Brain microvascular endothelial cell (primary cell): ENCODE measurements at regions not wholly inside any gene's neighbourhood (a gene's known extent, or its start where the extent isn't known, plus 50 kb on each side); places are given as distances from the start of the nearest gene placed in this dataset.

Experiments used
- DNase-seq: peaks from one replicate; pipeline ENCODE4 v3.0.0-alpha.2; 2020
- H3K27ac ChIP-seq: fragments of 250-450 bp; sonication (Bioruptor Pico); 2 replicates; pipeline ENCODE4 v1.5.1; 2020; ENCODE audit warnings: mild to moderate bottlenecking, moderate library complexity
- H3K27me3 ChIP-seq: fragments of 250-450 bp; sonication (Bioruptor Pico); replicated peaks from 2 replicates; pipeline ENCODE4 v1.5.1; 2020; ENCODE audit warnings: mild to moderate bottlenecking
- H3K36me3 ChIP-seq: fragments of 250-450 bp; sonication (Bioruptor Pico); replicated peaks from 2 replicates; pipeline ENCODE4 v1.5.1; 2020; ENCODE audit warnings: mild to moderate bottlenecking
- H3K4me3 ChIP-seq: 2 replicates; pipeline ENCODE4 v1.5.1; 2011; ENCODE audit warnings: low read depth, mild to moderate bottlenecking, control low read depth, low read length, moderate library complexity
- in situ Hi-C: cut with HindIII; loops from 2 replicates; pipeline ENCODE4 v1.10.0; 2017; ENCODE audit warnings: low sequenced_read_pairs, low pct_ligation_motif_present
- TF ChIP-seq, protein P1 (sequence below): IDR thresholded peaks from 2 replicates; pipeline ENCODE4 v1.5.1; 2011; ENCODE audit warnings: low read depth, mild to moderate bottlenecking, moderate library complexity, low read length, control low read depth, inconsistent platforms; ENCODE audit errors: missing control alignments

DNA sequence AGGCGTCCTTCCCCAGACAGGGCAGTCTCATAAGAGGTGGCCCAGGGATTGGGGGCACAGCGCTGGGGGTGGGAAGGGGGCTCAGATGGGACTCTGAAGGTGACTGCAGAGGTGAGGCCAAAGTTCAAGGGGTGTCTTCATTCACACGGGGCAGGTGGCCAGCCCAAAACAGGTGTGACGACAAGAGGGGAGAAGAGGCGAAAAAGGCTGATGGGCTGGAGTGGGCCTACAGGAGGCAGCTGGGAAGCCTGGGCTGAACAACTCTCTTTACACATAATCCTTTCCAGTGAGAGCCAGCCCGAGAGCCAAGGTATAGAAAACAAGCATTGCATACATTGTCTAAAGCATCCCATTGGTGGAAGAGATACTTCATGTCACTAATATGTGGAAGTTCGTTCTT is 130.9 kb upstream of the ASB18 start:
- H3K36me3 ChIP-seq, result no peaks in the 10 kb centered on the region
- TF ChIP-seq, protein P1, sequence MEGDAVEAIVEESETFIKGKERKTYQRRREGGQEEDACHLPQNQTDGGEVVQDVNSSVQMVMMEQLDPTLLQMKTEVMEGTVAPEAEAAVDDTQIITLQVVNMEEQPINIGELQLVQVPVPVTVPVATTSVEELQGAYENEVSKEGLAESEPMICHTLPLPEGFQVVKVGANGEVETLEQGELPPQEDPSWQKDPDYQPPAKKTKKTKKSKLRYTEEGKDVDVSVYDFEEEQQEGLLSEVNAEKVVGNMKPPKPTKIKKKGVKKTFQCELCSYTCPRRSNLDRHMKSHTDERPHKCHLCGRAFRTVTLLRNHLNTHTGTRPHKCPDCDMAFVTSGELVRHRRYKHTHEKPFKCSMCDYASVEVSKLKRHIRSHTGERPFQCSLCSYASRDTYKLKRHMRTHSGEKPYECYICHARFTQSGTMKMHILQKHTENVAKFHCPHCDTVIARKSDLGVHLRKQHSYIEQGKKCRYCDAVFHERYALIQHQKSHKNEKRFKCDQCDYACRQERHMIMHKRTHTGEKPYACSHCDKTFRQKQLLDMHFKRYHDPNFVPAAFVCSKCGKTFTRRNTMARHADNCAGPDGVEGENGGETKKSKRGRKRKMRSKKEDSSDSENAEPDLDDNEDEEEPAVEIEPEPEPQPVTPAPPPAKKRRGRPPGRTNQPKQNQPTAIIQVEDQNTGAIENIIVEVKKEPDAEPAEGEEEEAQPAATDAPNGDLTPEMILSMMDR, result no peak
- in situ Hi-C loops, result no loop called here

DNA sequence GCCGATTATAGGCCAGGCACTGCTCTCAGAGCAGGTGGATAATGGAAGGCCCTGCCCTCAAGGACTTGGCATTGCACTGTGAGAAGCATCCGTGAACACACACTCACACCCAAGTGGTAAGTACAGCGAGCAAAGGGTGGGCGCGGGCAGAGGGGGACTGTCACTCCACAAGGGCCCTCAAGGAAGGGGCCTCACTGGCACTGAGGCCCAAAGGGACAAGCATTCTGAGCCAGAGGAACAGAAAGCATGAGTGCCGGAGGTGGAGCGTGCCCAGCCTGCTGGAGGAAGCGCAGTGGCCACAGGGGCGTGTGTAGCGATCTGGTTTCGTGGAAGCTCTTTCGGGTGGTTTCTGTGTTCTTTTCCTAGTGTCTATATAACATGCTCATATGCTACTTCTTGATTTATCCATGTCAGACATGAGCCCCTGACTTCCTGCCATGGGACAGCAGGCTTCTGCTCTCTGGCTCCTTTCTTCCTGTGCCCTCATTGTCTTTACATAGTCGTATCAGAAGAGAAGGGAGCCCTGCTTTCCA is 132.7 kb upstream of the ASB18 start:
- Histone ChIP-seq H3K27ac (no peak overlapping the region), H3K4me3 (no peak overlapping the region), H3K27me3 (no peaks in the 10 kb centered on the region), H3K36me3 (no peaks in the 10 kb centered on the region)
- TF ChIP-seq, protein P1, result no peak
- in situ Hi-C loops, result no loop called here
- no peak for DNase-seq

More for the DNA sequence above, 130.9 kb upstream of the ASB18 start:
- Histone ChIP-seq H3K4me3 (no peak overlapping the region), H3K27ac (no peak overlapping the region), H3K27me3 (no peaks in the 10 kb centered on the region)
- no peak for DNase-seq

DNA sequence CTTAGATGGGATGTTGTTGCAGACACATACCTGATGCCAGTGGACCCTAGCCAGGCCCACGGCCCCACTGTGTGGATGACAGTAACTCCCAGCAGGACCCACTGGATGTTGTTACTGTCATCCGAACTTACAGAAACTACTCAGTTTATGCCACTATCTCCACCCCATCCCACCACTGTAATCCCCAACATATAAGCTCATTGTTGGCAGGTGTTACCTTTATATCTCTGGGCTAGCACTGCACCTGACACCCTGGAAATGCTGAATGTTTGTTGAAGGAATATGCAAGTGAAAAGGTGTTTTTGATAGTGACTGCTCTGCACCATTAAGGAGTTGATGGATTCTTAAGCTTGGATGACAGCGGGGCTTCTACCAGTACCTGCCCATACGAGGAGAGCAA is 133.5 kb upstream of the ASB18 start:
- in situ Hi-C loops, result no loop called here
- Histone ChIP-seq H3K36me3 (no peaks in the 10 kb centered on the region), H3K27me3 (no peaks in the 10 kb centered on the region), H3K4me3 (no peak overlapping the region), H3K27ac (no peak overlapping the region)
- TF ChIP-seq, protein P1, result no peak
- DNase-seq, result no peak

DNA sequence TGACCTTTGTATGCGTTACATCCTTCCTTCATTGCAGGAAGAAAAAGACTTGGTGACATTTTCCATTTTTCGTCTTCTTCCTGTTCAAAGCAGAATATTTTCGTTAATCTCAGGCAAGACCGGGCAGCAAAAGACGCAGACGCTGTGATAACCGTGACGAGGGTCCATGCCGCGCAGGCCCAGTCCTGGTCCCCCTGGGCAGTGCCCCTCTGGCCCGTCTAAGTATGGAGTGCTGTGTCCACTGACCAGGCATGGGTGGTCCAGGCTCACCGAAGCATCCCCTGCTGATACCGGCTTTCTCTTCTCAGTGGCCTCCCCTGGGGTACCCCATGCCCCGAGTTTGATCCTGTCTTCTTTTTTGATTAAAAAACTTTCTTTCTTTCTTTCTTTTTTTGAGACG is 135.2 kb upstream of the ASB18 start:
- no peaks in the 10 kb centered on the region for H3K27me3 ChIP-seq
- H3K27ac ChIP-seq, result no peak overlapping the region
- in situ Hi-C loops, result no loop called here

DNA sequence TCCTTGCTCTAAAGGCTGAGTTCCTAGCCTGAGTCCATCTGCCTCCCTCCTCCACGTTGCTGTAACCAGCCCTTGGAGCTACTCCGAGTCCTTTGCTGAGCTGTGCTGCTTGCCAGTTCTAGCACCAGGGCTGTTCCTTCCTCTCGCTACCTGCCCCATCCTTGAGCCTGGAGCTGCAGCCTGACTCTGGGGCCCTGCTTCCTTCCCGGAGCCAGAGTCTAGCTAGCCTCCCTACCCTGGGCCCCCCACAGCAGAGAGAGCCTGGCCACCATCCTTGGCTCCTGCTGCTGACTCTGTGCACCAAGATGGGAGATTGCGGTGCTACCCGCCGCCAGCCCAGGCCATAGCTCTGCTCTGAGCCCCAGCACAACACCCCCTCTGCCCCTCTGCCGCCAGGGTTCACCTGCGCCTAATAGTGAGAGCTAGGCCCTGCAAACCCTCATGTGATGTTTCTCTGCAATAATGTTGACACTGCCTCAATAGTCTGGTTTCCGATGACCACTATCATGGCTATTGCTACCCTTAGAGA is 135.9 kb upstream of the ASB18 start:
- in situ Hi-C loops, result no loop called here
- no peaks in the 10 kb centered on the region for H3K36me3 ChIP-seq
- TF ChIP-seq, protein P1, result no peak
- H3K4me3 ChIP-seq, result no peak overlapping the region
- DNase-seq, result no peak
- H3K27ac ChIP-seq, result no peak overlapping the region
- no peaks in the 10 kb centered on the region for H3K27me3 ChIP-seq

More for the DNA sequence above, 135.2 kb upstream of the ASB18 start:
- no peak overlapping the region for H3K4me3 ChIP-seq
- no peaks in the 10 kb centered on the region for H3K36me3 ChIP-seq
- TF ChIP-seq, protein P1, result no peak
- no peak for DNase-seq
